K562 (cell line): ENCODE measurements at regions not wholly inside any gene's neighbourhood (a gene's known extent, or its start where the extent isn't known, plus 50 kb on each side); places are given as distances from the start of the nearest gene placed in this dataset.
"Not testable (repeated sequence)": the region's sequence is repeated elsewhere in the genome, so short reads cannot be mapped to it uniquely, and the experiment has no call there.

Experiments
- ETV6 ChIP-seq, 3 experiments: fragments of 150-350 bp in 1 of 3; sonication (generic) in 1 of 3; formaldehyde crosslinking in 1 of 3; IDR thresholded peaks; 2 replicates each; pipeline versions ENCODE4 v1.6.1 to v1.8.0; 2014 to 2022; ENCODE audit warnings: borderline replicate concordance in 2 of 3, low read depth in 2 of 3, antibody characterized with exemption in 1 of 3, low read length in 1 of 3, mild to moderate bottlenecking in 1 of 3, missing genetic modification reagents in 1 of 3
- MCM2 ChIP-seq: fragments of 450-650 bp; IDR thresholded peaks from 2 replicates; pipeline ENCODE4 v1.6.1; 2017; ENCODE audit warnings: low read depth, mild to moderate bottlenecking
- MYBL2 ChIP-seq, 2 experiments: fragments of 450-650 bp in 1 of 2; sonication (generic) in 1 of 2; formaldehyde crosslinking in 1 of 2; IDR thresholded peaks; 2 replicates each; pipeline versions ENCODE4 v1.6.1 to v1.8.1; 2017 to 2022; ENCODE audit warnings: borderline replicate concordance in 1 of 2, inconsistent platforms in 1 of 2, low read depth in 1 of 2, mild to moderate bottlenecking in 1 of 2, missing genetic modification reagents in 1 of 2, moderate library complexity in 1 of 2
- POLR2AphosphoS5 ChIP-seq: IDR thresholded peaks from 2 replicates; pipeline ENCODE4 v1.6.1; 2011; ENCODE audit warnings: mild to moderate bottlenecking, low read depth, low read length, moderate library complexity; ENCODE audit not compliant: control insufficient read depth, insufficient read depth
- RBM22 ChIP-seq: fragments of 200-400 bp; formaldehyde crosslinking; IDR thresholded peaks from 2 replicates; pipeline ENCODE4 v1.6.1; 2018; ENCODE audit warnings: low read length, low read depth; ENCODE audit not compliant: poor library complexity, severe bottlenecking
- RNF2 ChIP-seq: sonication (generic); IDR thresholded peaks from 2 replicates; pipeline ENCODE4 v1.6.1; 2016
- TAF1 ChIP-seq: IDR thresholded peaks from 2 replicates; pipeline ENCODE4 v1.6.1; 2011; ENCODE audit warnings: mild to moderate bottlenecking, low read length, moderate library complexity; ENCODE audit not compliant: insufficient read depth, control insufficient read depth, severe bottlenecking; ENCODE audit errors: extremely low read depth
- TCF7L2 ChIP-seq: fragments of 150-350 bp; IDR thresholded peaks from 2 replicates; pipeline ENCODE4 v1.6.1; 2016; ENCODE audit warnings: low read depth, mild to moderate bottlenecking, low read length, moderate library complexity
- THRA ChIP-seq: fragments of 450-650 bp; IDR thresholded peaks from 2 replicates; pipeline ENCODE4 v1.6.1; 2017; ENCODE audit warnings: mild to moderate bottlenecking, moderate library complexity
- ZBTB12 ChIP-seq: fragments of 250-450 bp; sonication (Bioruptor Pico); IDR thresholded peaks from 2 replicates; pipeline ENCODE4 v1.4.0; 2020
- ZNF589 ChIP-seq: fragments of 200-800 bp; sonication (Bioruptor generic); IDR thresholded peaks from 2 replicates; pipeline ENCODE4 v1.6.1; 2016; ENCODE audit warnings: low read depth, missing genetic modification characterization, missing compliant biosample characterization
- TF ChIP-seq, protein P1 (sequence below), 3 experiments: IDR thresholded peaks in 2 of 3; conservative IDR thresholded peaks in 1 of 3; 2 replicates each; pipeline ENCODE4 v1.5.1; 2011 to 2012; ENCODE audit warnings: low read length in 3 of 3, mild to moderate bottlenecking in 3 of 3, control low read depth in 2 of 3, improper control_type of control experiment in 1 of 3, inconsistent platforms in 1 of 3, low read depth in 1 of 3, mixed read lengths in 1 of 3, moderate library complexity in 1 of 3; ENCODE audit not compliant: insufficient read depth in 2 of 3

- TF ChIP-seq, protein P1, sequence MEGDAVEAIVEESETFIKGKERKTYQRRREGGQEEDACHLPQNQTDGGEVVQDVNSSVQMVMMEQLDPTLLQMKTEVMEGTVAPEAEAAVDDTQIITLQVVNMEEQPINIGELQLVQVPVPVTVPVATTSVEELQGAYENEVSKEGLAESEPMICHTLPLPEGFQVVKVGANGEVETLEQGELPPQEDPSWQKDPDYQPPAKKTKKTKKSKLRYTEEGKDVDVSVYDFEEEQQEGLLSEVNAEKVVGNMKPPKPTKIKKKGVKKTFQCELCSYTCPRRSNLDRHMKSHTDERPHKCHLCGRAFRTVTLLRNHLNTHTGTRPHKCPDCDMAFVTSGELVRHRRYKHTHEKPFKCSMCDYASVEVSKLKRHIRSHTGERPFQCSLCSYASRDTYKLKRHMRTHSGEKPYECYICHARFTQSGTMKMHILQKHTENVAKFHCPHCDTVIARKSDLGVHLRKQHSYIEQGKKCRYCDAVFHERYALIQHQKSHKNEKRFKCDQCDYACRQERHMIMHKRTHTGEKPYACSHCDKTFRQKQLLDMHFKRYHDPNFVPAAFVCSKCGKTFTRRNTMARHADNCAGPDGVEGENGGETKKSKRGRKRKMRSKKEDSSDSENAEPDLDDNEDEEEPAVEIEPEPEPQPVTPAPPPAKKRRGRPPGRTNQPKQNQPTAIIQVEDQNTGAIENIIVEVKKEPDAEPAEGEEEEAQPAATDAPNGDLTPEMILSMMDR (IDR thresholded peaks at IDR 0.05 in 2 of 3, conservative IDR thresholded peaks at IDR 0.05 in 1 of 3; ENCODE audit: insufficient read depth in 2 of 3, low read depth in 1 of 3, low read length in 3 of 3), result not testable (repeated sequence)
- not testable (repeated sequence) for TF ChIP-seq RBM22; ZNF589 (CRISPR knock-in tag); TAF1; THRA; MCM2; ETV6 (IDR thresholded peaks at IDR 0.05; ENCODE audit: borderline replicate concordance in 1 of 2, low read depth in 2 of 2, low read length in 1 of 2); ETV6 (CRISPR knock-in tag; IDR thresholded peaks at IDR 0.05; ENCODE audit: borderline replicate concordance); RNF2; ZBTB12 (CRISPR knock-in tag); POLR2AphosphoS5; MYBL2 (IDR thresholded peaks at IDR 0.05; ENCODE audit: low read depth); MYBL2 (CRISPR knock-in tag; IDR thresholded peaks at IDR 0.05; ENCODE audit: borderline replicate concordance); TCF7L2
Observed at GRCh38 chr7:76969892-76970291, 62.3 kb downstream of the SPDYE17 start.
